IMR-90 (cell line): ENCODE measurements at regions not wholly inside any gene's neighbourhood (a gene's known extent, or its start where the extent isn't known, plus 50 kb on each side); places are given as distances from the start of the nearest gene placed in this dataset.

ENCODE experiments used
- ATAC-seq: fragments of 200-7000 bp; cut with Tn5 transposase; 2 replicates; pipeline ENCODE4 v1.9.1; 2020; ENCODE audit warnings: low read depth, mild to moderate bottlenecking, moderate library complexity
- BruUV-seq: library from RNA; stranded (reverse); fragments of 400-500 nt; replicated peaks from 2 replicates; lab custom pipeline; 2021; lab: Mats Ljungman, UMichigan
- CTCF ChIA-PET: fragments of 300-600 bp; formaldehyde crosslinking; extraction: SDS; loops from one replicate; lab custom pipeline; 2021; ENCODE audit warnings: antibody characterized with exemption; lab: Yijun Ruan, JAX
- POLR2A ChIA-PET: fragments of 300-600 bp; sonication (Branson Sonifier 250); formaldehyde crosslinking; loops from one replicate; lab custom pipeline; 2022; ENCODE audit warnings: antibody characterized with exemption; ENCODE audit not compliant: unreplicated experiment; lab: Charles Lee
- DNase-seq: peaks from one replicate; pipeline ENCODE4 v3.0.0; 2013
- H2AFZ ChIP-seq: replicated peaks from 2 replicates; pipeline ENCODE3; 2013; ENCODE audit warnings: low read length, mild to moderate bottlenecking; ENCODE audit not compliant: poor library complexity
- H2AK5ac ChIP-seq: 2 replicates; pipeline ENCODE4 v1.6.1; 2013; ENCODE audit warnings: low read depth, low read length, inconsistent platforms
- H2AK9ac ChIP-seq: replicated peaks from 2 replicates; pipeline ENCODE3; 2013; ENCODE audit warnings: mild to moderate bottlenecking, low read depth, low read length, moderate library complexity; ENCODE audit not compliant: poor library complexity
- H2BK120ac ChIP-seq: 2 replicates; pipeline ENCODE4 v1.6.1; 2013; ENCODE audit warnings: low read depth, low read length, inconsistent platforms
- H2BK15ac ChIP-seq: 3 replicates; pipeline ENCODE4 v1.6.1; 2013; ENCODE audit warnings: low read depth, low read length, inconsistent platforms
- H2BK20ac ChIP-seq: 2 replicates; pipeline ENCODE4 v1.6.1; 2013; ENCODE audit warnings: low read depth, mild to moderate bottlenecking, inconsistent platforms, low read length, moderate library complexity
- H2BK5ac ChIP-seq: 2 replicates; pipeline ENCODE4 v1.6.1; 2013; ENCODE audit warnings: mild to moderate bottlenecking, low read depth, low read length, inconsistent platforms; ENCODE audit not compliant: poor library complexity, severe bottlenecking
- H3K14ac ChIP-seq: replicated peaks from 2 replicates; pipeline ENCODE4 v1.6.1; 2013; ENCODE audit warnings: low read depth, low read length, inconsistent platforms
- H3K18ac ChIP-seq: 2 replicates; pipeline ENCODE4 v1.6.1; 2013; ENCODE audit warnings: low read depth, low read length, control low read depth
- H3K23ac ChIP-seq: 2 replicates; pipeline ENCODE4 v1.6.1; 2013; ENCODE audit warnings: low read depth, low read length, inconsistent platforms
- H3K27ac ChIP-seq: 2 replicates; pipeline ENCODE4 v1.5.1; 2013; ENCODE audit warnings: mild to moderate bottlenecking, control low read depth, low read length; ENCODE audit not compliant: insufficient read depth
- H3K27me3 ChIP-seq: 2 replicates; pipeline ENCODE4 v1.6.1; 2013; ENCODE audit warnings: low read length; ENCODE audit not compliant: control insufficient read depth, insufficient read depth
- H3K36me3 ChIP-seq: 2 replicates; pipeline ENCODE4 v1.6.1; 2013; ENCODE audit warnings: low read length, mixed read lengths; ENCODE audit not compliant: control insufficient read depth, insufficient read depth
- H3K4ac ChIP-seq: 2 replicates; pipeline ENCODE4 v1.6.1; 2013; ENCODE audit warnings: low read depth, low read length, inconsistent platforms
- H3K4me1 ChIP-seq: 2 replicates; pipeline ENCODE4 v1.6.1; 2013; ENCODE audit warnings: low read length, mixed read lengths; ENCODE audit not compliant: control insufficient read depth, insufficient read depth
- H3K4me2 ChIP-seq: 2 replicates; pipeline ENCODE4 v1.6.1; 2013; ENCODE audit warnings: low read depth, mild to moderate bottlenecking, control low read depth, low read length, moderate library complexity
- H3K4me3 ChIP-seq: 2 replicates; pipeline ENCODE4 v1.5.1; 2013; ENCODE audit warnings: low read depth, mild to moderate bottlenecking, control low read depth, low read length, moderate library complexity; ENCODE audit not compliant: insufficient read depth
- H3K56ac ChIP-seq: 2 replicates; pipeline ENCODE4 v1.6.1; 2013; ENCODE audit warnings: low read length, inconsistent platforms; ENCODE audit not compliant: insufficient read depth; ENCODE audit errors: extremely low read depth
- H3K79me1 ChIP-seq, 2 experiments: 2 replicates each; pipeline ENCODE4 v1.6.1; 2013; ENCODE audit warnings: low read length in 2 of 2, inconsistent platforms in 1 of 2, low read depth in 1 of 2
- H3K9ac ChIP-seq: 2 replicates; pipeline ENCODE4 v1.6.1; 2013; ENCODE audit warnings: low read depth, low read length, control low read depth
- H3K9me1 ChIP-seq: 2 replicates; pipeline ENCODE4 v1.6.1; 2013; ENCODE audit warnings: low read length, inconsistent platforms; ENCODE audit not compliant: insufficient read depth
- H3K9me3 ChIP-seq: 2 replicates; pipeline ENCODE4 v1.6.1; 2013; ENCODE audit warnings: low read length; ENCODE audit not compliant: control insufficient read depth, insufficient read depth
- H4K20me1 ChIP-seq: 2 replicates; pipeline ENCODE4 v1.6.1; 2013; ENCODE audit warnings: low read length, inconsistent platforms; ENCODE audit not compliant: insufficient read depth
- H4K5ac ChIP-seq: 2 replicates; pipeline ENCODE4 v1.6.1; 2013; ENCODE audit warnings: mild to moderate bottlenecking, low read depth, low read length, control low read depth
- H4K8ac ChIP-seq, 2 experiments: 2 replicates each; pipeline ENCODE4 v1.6.1; 2013; ENCODE audit warnings: low read depth in 2 of 2, low read length in 2 of 2, control low read depth in 1 of 2, inconsistent platforms in 1 of 2
- H4K91ac ChIP-seq: 2 replicates; pipeline ENCODE4 v1.6.1; 2013; ENCODE audit warnings: low read depth, low read length, inconsistent platforms; ENCODE audit not compliant: insufficient read depth
- BHLHE40 ChIP-seq: fragments of 150-350 bp; IDR thresholded peaks from 2 replicates; pipeline ENCODE4 v1.6.1; 2016; ENCODE audit warnings: mild to moderate bottlenecking, low read depth, low read length
- CHD1 ChIP-seq: IDR thresholded peaks from 2 replicates; pipeline ENCODE4 v1.6.1; 2012; ENCODE audit warnings: low read depth, low read length, improper control_type of control experiment
- CTCF ChIP-seq: conservative IDR thresholded peaks from 2 replicates; pipeline ENCODE4 v1.5.1; 2012; ENCODE audit warnings: mild to moderate bottlenecking, low read depth, low read length, improper control_type of control experiment
- ELK1 ChIP-seq: fragments of 150-350 bp; IDR thresholded peaks from 2 replicates; pipeline ENCODE4 v1.6.1; 2016; ENCODE audit warnings: low read depth, mild to moderate bottlenecking, low read length, moderate library complexity, borderline replicate concordance
- MAFK ChIP-seq: IDR thresholded peaks from 2 replicates; pipeline ENCODE4 v1.6.1; 2012; ENCODE audit warnings: low read depth, low read length, improper control_type of control experiment
- MAZ ChIP-seq: IDR thresholded peaks from 2 replicates; pipeline ENCODE4 v1.6.1; 2012; ENCODE audit warnings: low read depth, mild to moderate bottlenecking, low read length, improper control_type of control experiment, moderate library complexity, borderline replicate concordance
- MXI1 ChIP-seq: IDR thresholded peaks from 2 replicates; pipeline ENCODE4 v1.6.1; 2012; ENCODE audit warnings: low read depth, mild to moderate bottlenecking, low read length, moderate library complexity, borderline replicate concordance
- NFE2L2 ChIP-seq: fragments of 150-350 bp; IDR thresholded peaks from 2 replicates; pipeline ENCODE4 v1.6.1; 2016; ENCODE audit warnings: low read depth, mild to moderate bottlenecking, low read length
- RAD21 ChIP-seq: IDR thresholded peaks from 2 replicates; pipeline ENCODE4 v1.6.1; 2012; ENCODE audit warnings: low read length, improper control_type of control experiment
- RCOR1 ChIP-seq: IDR thresholded peaks from 2 replicates; pipeline ENCODE4 v1.6.1; 2012; ENCODE audit warnings: mild to moderate bottlenecking, low read length, improper control_type of control experiment; ENCODE audit not compliant: insufficient replicate concordance
- RFX5 ChIP-seq: IDR thresholded peaks from 2 replicates; pipeline ENCODE4 v1.8.0; 2012; ENCODE audit warnings: low read depth, mild to moderate bottlenecking, low read length, moderate library complexity
- SMC3 ChIP-seq: fragments of 150-350 bp; IDR thresholded peaks from 2 replicates; pipeline ENCODE4 v1.6.1; 2016; ENCODE audit warnings: low read depth, mild to moderate bottlenecking, antibody characterized with exemption, low read length, moderate library complexity
- USF2 ChIP-seq: fragments of 150-350 bp; IDR thresholded peaks from 2 replicates; pipeline ENCODE4 v1.6.1; 2017; ENCODE audit warnings: mild to moderate bottlenecking, antibody characterized with exemption, low read length, low read depth
- WGBS, 2 experiments: methylation state at CpG; one replicate each; pipeline versions ENCODE4 v1.1.5 to v1.1.7; 2013; ENCODE audit warnings: missing lambda C conversion rate in 2 of 2; ENCODE audit not compliant: insufficient read length in 1 of 2; ENCODE audit errors: extremely low coverage in 2 of 2; 5-methylcytosine and 5-hydroxymethylcytosine counted together
- dilution Hi-C: fragments of 300-500 bp; cut with HindIII; formaldehyde crosslinking; loops from one replicate; pipeline ENCODE4 v1.14.3; 2018; ENCODE audit warnings: low sequenced_read_pairs; ENCODE audit not compliant: unreplicated experiment
- in situ Hi-C: fragments of 300-500 bp; cut with MboI; formaldehyde crosslinking; loops from 3 replicates; pipeline ENCODE4 v1.14.3; 2019; ENCODE audit warnings: low sequenced_read_pairs, inconsistent platforms, mixed read lengths
- intact Hi-C: fragments of 100-400 bp; cut with micrococcal nuclease; formaldehyde crosslinking; loops from 2 replicates; pipeline ENCODE4 v1.10.0; 2022

GRCh38 chr7:157482025-157482424 is 145.2 kb downstream of the DNAJB6 start:
- DNase-seq, result no peak
- Histone ChIP-seq H3K4me2 (no peak overlapping the region), H2BK120ac (no peak overlapping the region), H4K20me1 (no peaks in the 10 kb centered on the region), H3K23ac (no peak overlapping the region), H4K5ac (no peak overlapping the region), H3K56ac (no peak overlapping the region), H2BK15ac (no peak overlapping the region), H2BK5ac (peak overlapping the region; percentile 83), H3K4me1 (no peaks in the 10 kb centered on the region), H3K9me3 (peaks cover 22% of the 10 kb centered on the region), H4K91ac (no peak overlapping the region), H4K8ac (no peak overlapping the region), H3K9me1 (no peaks in the 10 kb centered on the region), H2AK9ac (no peak overlapping the region), H3K79me1 (no peaks in the 10 kb centered on the region), H3K4ac (no peak overlapping the region), H3K14ac (no peak overlapping the region), H2BK20ac (no peak overlapping the region), H3K36me3 (no peaks in the 10 kb centered on the region), H2AFZ (no peak overlapping the region), H3K27me3 (no peaks in the 10 kb centered on the region), H2AK5ac (no peak overlapping the region), H3K4me3 (no peak overlapping the region), H3K9ac (no peak overlapping the region), H3K27ac (no peak overlapping the region), H3K18ac (no peak overlapping the region)
- TF ChIP-seq RCOR1, result no peak
- TF ChIP-seq ELK1, result no peak
- no peak for TF ChIP-seq CTCF
- TF ChIP-seq MAFK, result no peak
- no peak for TF ChIP-seq USF2
- no peak for TF ChIP-seq RFX5
- TF ChIP-seq CHD1, result no peak
- no peak for TF ChIP-seq MAZ
- no peak for TF ChIP-seq RAD21
- no peak for TF ChIP-seq SMC3
- TF ChIP-seq MXI1, result no peak
- TF ChIP-seq NFE2L2, result no peak
- no peak for TF ChIP-seq BHLHE40
- no peak for ATAC-seq
- in situ Hi-C loops, result no loop called here
- intact Hi-C loops, result no loop called here
- POLR2A ChIA-PET, result no interaction called here
- dilution Hi-C loops, result no loop called here
- 80% methylated on average over 3 of the region's 8 CpGs; no CpG with 5 or more reads in 1 of the 2 experiments for WGBS, 2 experiments
- BruUV-seq, result no TSS peak
- CTCF ChIA-PET, result no interaction called here
